Gastroesophageal sphincter (tissue), 3 donors: ENCODE measurements at regions not wholly inside any gene's neighbourhood (a gene's known extent, or its start where the extent isn't known, plus 50 kb on each side); places are given as distances from the start of the nearest gene placed in this dataset.

Experiments used
- EP300 ChIP-seq: sonication (generic); formaldehyde crosslinking; IDR thresholded peaks from one replicate; pipeline ENCODE4 v1.6.1; 2017; ENCODE audit warnings: antibody characterized with exemption, mild to moderate bottlenecking
- POLR2A ChIP-seq, 2 donors: fragments of 450-650 bp; IDR thresholded peaks; one replicate each; pipeline ENCODE4 v1.6.1; 2017; ENCODE audit warnings: antibody characterized with exemption in 2 of 2, mild to moderate bottlenecking in 2 of 2, moderate library complexity in 1 of 2
- POLR2AphosphoS5 ChIP-seq: sonication (generic); formaldehyde crosslinking; IDR thresholded peaks from one replicate; pipeline ENCODE4 v1.6.1; 2017; ENCODE audit warnings: antibody characterized with exemption
- TF ChIP-seq, protein P1 (sequence below), 4 experiments: fragments of 200-600 bp in 2 of 4; fragments of 450-650 bp in 2 of 4; sonication (generic) in 1 of 4; IDR thresholded peaks; one replicate each; pipeline ENCODE4 v1.5.1; 2017 to 2019; ENCODE audit warnings: antibody characterized with exemption in 4 of 4, mild to moderate bottlenecking in 2 of 4, moderate library complexity in 2 of 4

- TF ChIP-seq, protein P1, sequence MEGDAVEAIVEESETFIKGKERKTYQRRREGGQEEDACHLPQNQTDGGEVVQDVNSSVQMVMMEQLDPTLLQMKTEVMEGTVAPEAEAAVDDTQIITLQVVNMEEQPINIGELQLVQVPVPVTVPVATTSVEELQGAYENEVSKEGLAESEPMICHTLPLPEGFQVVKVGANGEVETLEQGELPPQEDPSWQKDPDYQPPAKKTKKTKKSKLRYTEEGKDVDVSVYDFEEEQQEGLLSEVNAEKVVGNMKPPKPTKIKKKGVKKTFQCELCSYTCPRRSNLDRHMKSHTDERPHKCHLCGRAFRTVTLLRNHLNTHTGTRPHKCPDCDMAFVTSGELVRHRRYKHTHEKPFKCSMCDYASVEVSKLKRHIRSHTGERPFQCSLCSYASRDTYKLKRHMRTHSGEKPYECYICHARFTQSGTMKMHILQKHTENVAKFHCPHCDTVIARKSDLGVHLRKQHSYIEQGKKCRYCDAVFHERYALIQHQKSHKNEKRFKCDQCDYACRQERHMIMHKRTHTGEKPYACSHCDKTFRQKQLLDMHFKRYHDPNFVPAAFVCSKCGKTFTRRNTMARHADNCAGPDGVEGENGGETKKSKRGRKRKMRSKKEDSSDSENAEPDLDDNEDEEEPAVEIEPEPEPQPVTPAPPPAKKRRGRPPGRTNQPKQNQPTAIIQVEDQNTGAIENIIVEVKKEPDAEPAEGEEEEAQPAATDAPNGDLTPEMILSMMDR (IDR thresholded peaks at IDR 0.05): no peak
- TF ChIP-seq POLR2A (IDR thresholded peaks at IDR 0.05): no peak
- TF ChIP-seq EP300: no peak
- no peak for TF ChIP-seq POLR2AphosphoS5
These were observed 77.7 kb upstream of the WDR75 start for GRCh38 chr2:189363559-189363958.
